AG10803 (cell line): ENCODE measurements at regions not wholly inside any gene's neighbourhood (a gene's known extent, or its start where the extent isn't known, plus 50 kb on each side); places are given as distances from the start of the nearest gene placed in this dataset.

Source experiments
- DNase-seq: peaks from one replicate; pipeline ENCODE4 v3.0.0; 2010; ENCODE audit warnings: low read depth
- H3K4me3 ChIP-seq: 2 replicates; pipeline ENCODE4 v1.5.1; 2011; ENCODE audit warnings: mild to moderate bottlenecking, low read length, control low read depth
- CTCF ChIP-seq: conservative IDR thresholded peaks from 2 replicates; pipeline ENCODE4 v1.5.1; 2011; ENCODE audit warnings: mild to moderate bottlenecking, low read length, control low read depth, inconsistent platforms

- no peak for TF ChIP-seq CTCF
- no peak for DNase-seq
- H3K4me3 ChIP-seq, result no peak overlapping the region
These were observed 419.0 kb downstream of the DSC3 start for GRCh38 chr18:30623401-30624065.

- DNase-seq, result no peak
- no peak overlapping the region for H3K4me3 ChIP-seq
- TF ChIP-seq CTCF, result no peak
These were observed 419.9 kb downstream of the DSC3 start for GRCh38 chr18:30622635-30623034.

GRCh38 chr18:30622104-30622503 is 420.4 kb downstream of the DSC3 start:
- DNase-seq, result no peak
- no peak overlapping the region for H3K4me3 ChIP-seq
- no peak for TF ChIP-seq CTCF

- no peak for TF ChIP-seq CTCF
- DNase-seq, result no peak
- H3K4me3 ChIP-seq, result no peak overlapping the region
These were observed 424.0 kb downstream of the DSC3 start for GRCh38 chr18:30618567-30618966.

- no peak for DNase-seq
- no peak overlapping the region for H3K4me3 ChIP-seq
- TF ChIP-seq CTCF, result no peak
These were observed 426.1 kb downstream of the DSC3 start for GRCh38 chr18:30616414-30616813.

- no peak for TF ChIP-seq CTCF
- H3K4me3 ChIP-seq, result no peak overlapping the region
- no peak for DNase-seq
These were observed 429.1 kb downstream of the DSC3 start for GRCh38 chr18:30613467-30613801.

- TF ChIP-seq CTCF, result no peak
- no peak for DNase-seq
- no peak overlapping the region for H3K4me3 ChIP-seq
These were observed 441.0 kb downstream of the DSC3 start for GRCh38 chr18:30601541-30601940.
